Stimulated activated CD4-positive, alpha-beta T cell treated with anti-CD3 and anti-CD28 coated beads, Interleukin-2, amount 100 ng/mL, for 48 hours (primary cell): ENCODE measurements at regions not wholly inside any gene's neighbourhood (a gene's known extent, or its start where the extent isn't known, plus 50 kb on each side); places are given as distances from the start of the nearest gene placed in this dataset.

Experiments used
- DNase-seq, 2 donors: peaks; one replicate each; pipeline ENCODE4 v3.0.0-alpha.2; 2020

DNA sequence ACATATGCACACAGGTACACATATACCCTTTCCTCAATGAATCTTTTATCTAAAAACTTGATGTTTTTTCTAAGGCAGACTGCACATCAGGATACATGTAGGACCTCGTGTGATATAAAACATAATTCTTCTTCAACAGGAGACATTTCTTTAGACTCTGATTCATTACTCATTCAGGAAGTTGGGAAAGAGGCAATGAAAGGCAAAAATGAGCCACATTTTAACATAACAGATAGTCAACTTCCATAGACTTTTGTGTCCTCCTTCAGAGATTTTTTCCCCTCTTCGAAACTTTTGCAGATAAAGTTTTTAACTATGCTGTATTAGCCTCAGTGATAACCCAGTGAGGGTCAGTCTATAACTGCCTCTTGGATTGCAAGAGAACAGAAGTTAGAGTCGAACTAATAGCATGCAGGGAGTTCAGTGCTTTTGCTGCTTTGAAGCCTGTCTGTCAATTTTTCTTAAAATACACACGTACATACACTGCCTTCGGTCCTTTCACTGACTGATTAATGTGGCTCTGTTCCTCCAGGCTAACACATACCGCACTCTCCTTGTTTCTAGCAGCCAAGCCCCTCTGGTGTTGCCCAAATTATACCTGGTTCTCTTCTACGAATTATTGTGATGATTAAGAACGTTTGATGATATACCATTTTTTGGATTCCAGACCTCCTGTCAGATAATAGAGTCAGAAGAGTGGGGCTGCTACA, 562.5 kb upstream of the MAP3K7 start:
- DNase-seq: no peak

- no peak for DNase-seq
These were observed 557.3 kb upstream of the MAP3K7 start for GRCh38 chr6:91144126-91144525.

DNA sequence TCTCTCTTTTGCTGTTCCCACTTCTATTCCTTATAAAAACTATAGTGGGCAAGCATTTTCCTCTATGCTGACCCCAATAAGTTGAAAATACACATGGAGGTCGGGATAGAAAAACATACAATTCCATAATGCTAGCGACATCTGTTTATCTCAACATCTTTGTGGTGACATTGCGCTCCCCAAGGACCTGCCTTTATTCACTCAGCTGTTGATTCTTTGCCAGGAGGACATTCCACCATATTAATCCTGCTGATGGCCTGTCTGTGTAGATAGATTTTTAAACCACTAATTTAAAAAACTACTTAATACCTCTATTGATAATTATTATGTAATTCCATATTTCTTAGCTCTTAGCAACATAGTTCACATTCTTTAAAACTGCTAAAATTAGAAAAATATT, 555.3 kb upstream of the MAP3K7 start:
- no peak for DNase-seq

- DNase-seq: no peak
These were observed 554.5 kb upstream of the MAP3K7 start for GRCh38 chr6:91141346-91141745.

- DNase-seq: no peak
These were observed 553.6 kb upstream of the MAP3K7 start for GRCh38 chr6:91140449-91140848.

- DNase-seq: no peak
These were observed 550.4 kb upstream of the MAP3K7 start for GRCh38 chr6:91137286-91137685.

- DNase-seq: no peak
These were observed 548.7 kb upstream of the MAP3K7 start for GRCh38 chr6:91135406-91136103.

DNA sequence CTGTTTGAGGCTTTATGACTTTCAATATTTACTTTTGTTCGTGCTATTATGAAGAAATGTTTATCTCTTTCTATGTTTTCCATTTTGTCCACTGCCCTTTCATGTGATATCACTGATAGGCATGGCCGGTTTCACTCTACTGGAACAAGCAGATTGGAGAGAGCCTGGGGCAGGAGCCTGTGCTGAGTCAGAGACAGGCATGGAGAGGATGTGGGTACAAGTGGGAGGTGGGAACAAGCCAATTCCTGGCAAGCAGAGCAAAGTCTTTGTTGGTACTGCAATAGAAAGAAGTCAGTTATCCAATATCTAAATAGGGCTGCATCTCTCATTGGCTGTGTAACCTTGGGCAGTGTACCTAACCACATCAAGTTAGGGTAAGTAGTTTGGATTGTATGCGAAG, 545.6 kb upstream of the MAP3K7 start:
- no peak for DNase-seq

DNA sequence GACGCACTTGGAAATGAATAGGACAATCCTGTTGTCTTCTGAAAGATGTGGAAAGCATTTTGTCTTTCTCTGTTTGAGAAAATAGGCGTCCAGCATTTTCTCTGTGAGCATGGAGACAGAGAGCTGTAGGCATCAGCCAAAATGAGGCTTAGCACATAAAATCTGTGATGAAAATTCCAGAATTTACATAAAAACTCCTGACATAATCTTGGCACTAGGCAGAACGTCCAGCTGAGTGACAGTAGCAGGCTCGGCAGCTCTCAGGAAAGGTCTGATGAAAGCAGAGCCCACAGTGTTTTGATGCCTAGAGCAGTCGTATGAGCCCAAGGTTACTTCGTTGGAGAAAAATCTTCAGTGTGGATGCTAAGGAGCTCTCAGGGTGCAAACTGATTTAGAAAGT, 543.3 kb upstream of the MAP3K7 start:
- no peak for DNase-seq

- DNase-seq: no peak
These were observed 540.9 kb upstream of the MAP3K7 start for GRCh38 chr6:91127752-91128151.

GRCh38 chr6:91126876-91127275, 540.0 kb upstream of the MAP3K7 start:
- no peak for DNase-seq

- no peak for DNase-seq
These were observed 530.7 kb upstream of the MAP3K7 start for GRCh38 chr6:91117550-91117949.

DNA sequence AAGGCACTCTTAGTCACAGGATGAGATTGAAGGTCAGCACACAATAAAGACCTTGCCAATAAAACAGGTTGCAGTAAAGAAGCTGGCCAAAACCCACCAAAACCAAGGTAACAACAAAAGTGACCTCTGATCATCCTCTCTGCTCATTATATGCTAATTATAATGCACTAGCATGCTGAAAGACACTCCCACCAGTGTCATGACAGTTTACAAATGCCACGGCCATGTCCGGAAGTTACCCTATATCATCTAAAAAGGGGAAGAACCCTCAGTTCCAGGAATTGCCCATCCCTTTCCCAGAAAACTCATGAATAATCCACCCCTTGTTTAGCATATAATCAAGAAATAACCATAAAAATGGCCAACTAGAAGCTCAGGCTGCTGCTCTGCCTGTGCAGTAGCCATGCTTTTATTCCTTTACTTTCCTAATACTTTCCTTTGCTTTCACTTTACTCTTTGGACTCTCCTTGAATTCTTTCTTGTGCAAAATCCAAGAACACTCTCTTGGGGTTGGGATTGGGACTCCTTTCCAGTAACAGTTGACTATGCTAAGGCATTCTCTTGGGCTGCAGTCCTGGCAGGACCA, 527.3 kb upstream of the MAP3K7 start:
- no peak for DNase-seq

DNA sequence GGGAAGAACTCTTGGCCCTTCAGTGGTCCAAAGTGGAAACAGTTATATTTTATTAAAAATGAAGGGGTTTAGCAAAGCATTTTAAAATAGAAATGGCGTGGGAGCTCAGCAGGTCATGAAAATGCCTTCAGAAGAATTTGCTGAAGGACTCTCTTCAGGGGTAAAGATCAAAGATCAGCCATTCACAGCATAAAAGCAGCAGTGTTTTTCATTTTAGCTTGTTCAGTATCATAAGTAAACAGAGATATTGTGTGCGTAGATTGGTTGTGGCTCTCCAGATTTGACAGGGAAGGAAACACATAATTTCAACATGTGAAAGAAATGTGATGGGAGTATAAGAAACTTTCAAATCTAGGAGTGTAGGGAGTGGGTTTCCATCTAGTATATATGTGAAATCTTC, 519.2 kb upstream of the MAP3K7 start:
- no peak for DNase-seq

GRCh38 chr6:91105532-91105931, 518.7 kb upstream of the MAP3K7 start:
- DNase-seq: no peak

GRCh38 chr6:91099479-91099878, 512.6 kb upstream of the MAP3K7 start:
- DNase-seq: no peak

DNA sequence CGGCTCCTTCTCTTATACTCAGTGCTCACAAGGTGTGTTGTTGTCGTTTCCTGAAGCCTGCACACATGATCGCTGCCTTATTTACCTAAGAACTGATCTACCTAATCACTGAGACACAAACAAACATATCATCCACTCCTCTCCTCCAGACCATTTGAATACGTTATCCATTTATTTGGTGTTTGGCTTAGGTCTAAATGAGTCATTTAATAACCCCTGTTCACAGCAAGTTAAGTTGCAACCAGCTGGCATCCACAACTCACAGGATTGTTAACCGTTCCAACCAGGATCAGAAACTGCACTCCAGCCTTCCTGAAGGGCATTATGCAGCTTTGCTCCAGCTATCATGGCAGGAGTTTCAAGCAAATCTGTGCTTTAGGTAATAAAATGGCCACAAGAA, 511.1 kb upstream of the MAP3K7 start:
- no peak for DNase-seq

- DNase-seq: no peak
These were observed 510.5 kb upstream of the MAP3K7 start for GRCh38 chr6:91097364-91097763.

- DNase-seq: no peak
These were observed 508.1 kb upstream of the MAP3K7 start for GRCh38 chr6:91094806-91095475.

DNA sequence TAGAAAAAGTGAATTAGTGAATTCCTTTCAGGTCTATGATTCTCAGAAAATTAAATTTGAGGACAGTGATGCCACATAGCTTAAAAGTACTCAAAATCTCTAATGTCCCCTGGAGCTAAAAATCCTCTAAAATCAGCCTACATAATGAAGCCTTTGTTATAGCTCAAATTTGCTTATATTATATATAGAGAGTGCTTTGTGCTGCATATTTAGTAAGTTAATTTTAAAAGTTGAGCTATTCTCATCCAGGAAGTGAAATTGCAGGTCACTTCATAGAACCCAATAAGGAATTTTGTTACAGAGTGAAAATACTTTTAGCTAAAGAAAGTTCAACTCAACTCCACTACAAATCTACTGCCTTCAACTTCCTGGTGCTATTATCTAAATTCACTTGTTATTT, 507.5 kb upstream of the MAP3K7 start:
- DNase-seq: no peak

DNA sequence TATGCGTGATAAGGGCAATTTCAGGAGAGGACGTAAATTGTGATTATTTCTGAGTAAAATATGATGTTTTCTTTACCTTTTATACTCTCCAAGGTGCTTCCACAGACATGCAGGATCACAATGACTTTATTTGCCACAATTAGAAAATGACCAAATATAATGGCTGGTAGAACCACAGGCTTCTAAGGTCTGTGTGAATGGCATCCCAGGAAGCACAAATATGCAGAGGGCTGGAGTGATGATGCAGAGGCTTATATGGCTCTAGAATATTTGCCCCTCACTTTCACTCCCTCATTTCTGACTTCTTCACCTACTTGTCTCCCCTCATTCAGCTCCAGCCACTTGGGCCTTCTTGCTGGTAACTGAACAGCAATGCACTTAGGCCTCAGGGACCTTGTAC, 502.1 kb upstream of the MAP3K7 start:
- DNase-seq: no peak

DNA sequence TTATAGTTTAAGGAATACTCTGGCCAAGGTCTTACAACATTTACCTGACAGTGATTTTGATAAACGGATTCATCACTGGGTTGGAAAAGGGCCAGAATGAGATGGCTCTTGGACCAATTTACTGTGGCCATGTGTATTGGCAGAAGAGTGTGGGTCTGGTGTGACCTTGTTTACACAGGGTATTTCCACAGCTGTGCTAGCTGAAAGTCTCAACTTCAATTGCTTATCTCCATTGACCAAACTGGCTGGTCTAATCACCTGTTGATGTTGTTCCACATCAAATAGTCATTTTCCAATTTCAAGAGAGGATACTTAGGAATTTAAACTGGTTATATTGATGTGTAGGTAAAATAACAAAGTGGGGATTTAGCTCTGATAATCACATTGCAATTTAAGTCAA, 501.6 kb upstream of the MAP3K7 start:
- no peak for DNase-seq

- DNase-seq: no peak
These were observed 501.0 kb upstream of the MAP3K7 start for GRCh38 chr6:91087908-91088307.

GRCh38 chr6:91083211-91083610, 496.3 kb upstream of the MAP3K7 start:
- no peak for DNase-seq
